ENCODE measurements at regions not wholly inside any gene's neighbourhood (a gene's known extent, or its start where the extent isn't known, plus 50 kb on each side); places are given as distances from the start of the nearest gene placed in this dataset.

DNA sequence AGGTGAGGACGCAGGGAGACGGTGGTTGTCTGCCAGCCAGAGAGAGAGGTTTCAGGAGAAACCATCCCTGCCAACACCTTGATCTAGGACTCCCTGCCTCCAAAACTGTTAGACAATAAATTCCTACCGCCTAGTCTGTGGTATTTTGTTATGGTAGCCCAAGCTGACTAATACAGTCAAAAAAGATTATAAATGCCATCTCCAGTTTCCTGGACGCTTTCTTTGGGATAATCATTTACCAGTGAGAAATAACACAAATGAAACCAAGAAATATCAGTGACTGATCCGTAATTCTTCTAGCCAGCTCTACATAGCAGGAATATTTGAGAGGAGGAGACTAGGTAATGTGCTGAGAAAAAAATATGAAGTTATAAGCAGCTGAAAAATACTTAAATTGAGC lies 707.8 kb upstream of the LMCD1 start:
- Histone ChIP-seq H3K9me3 (ENCODE audit: control insufficient read depth, low read depth, low read length) (no peaks in the 10 kb centered on the region), H3K4me3 (ENCODE audit: low read length) (no peak overlapping the region), H3K27ac (ENCODE audit: low read length) (no peak overlapping the region), H3K4me1 (ENCODE audit: control insufficient read depth, insufficient read depth, low read length) (no peaks in the 10 kb centered on the region), H3K36me3 (ENCODE audit: control insufficient read depth, insufficient read depth, low read length) (no peaks in the 10 kb centered on the region), H3K27me3 (ENCODE audit: control insufficient read depth, insufficient read depth, low read length) (no peaks in the 10 kb centered on the region)
- DNase-seq, result no peak
- 43% methylated on average over 1 of the region's 5 CpGs for WGBS (ENCODE audit: insufficient coverage, low lambda C conversion rate)

DNA sequence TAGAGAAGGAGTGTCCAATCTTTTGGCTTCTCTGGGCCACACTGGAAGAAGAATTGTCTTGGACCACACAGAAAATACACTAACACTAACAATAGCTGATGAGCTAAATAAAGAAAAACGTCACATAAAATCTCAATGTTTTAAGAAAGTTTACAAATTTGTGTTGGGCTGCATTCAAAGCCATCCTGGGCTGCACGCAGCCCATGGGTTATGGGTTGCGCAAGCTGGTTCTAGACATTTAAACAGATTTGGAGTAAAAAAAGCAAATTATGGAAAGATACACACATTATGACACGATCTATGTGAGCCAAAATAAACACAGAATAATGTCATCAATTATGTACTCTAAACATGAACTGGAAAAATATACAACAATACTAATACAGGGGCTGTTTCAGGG lies 703.3 kb upstream of the LMCD1 start:
- Histone ChIP-seq H3K9me3 (ENCODE audit: control insufficient read depth, low read depth, low read length) (no peaks in the 10 kb centered on the region), H3K4me3 (ENCODE audit: low read length) (no peak overlapping the region), H3K36me3 (ENCODE audit: control insufficient read depth, insufficient read depth, low read length) (no peaks in the 10 kb centered on the region), H3K4me1 (ENCODE audit: control insufficient read depth, insufficient read depth, low read length) (no peaks in the 10 kb centered on the region), H3K27me3 (ENCODE audit: control insufficient read depth, insufficient read depth, low read length) (no peaks in the 10 kb centered on the region), H3K27ac (ENCODE audit: low read length) (no peak overlapping the region)
- no peak for DNase-seq
- WGBS (ENCODE audit: insufficient coverage, low lambda C conversion rate), result 58% methylated on average over 2 of the region's 4 CpGs

- DNase-seq, result no peak
- H3K4me1 ChIP-seq (ENCODE audit: control insufficient read depth, insufficient read depth, low read length), result no peaks in the 10 kb centered on the region
- no peak overlapping the region for H3K4me3 ChIP-seq (ENCODE audit: low read length)
- no peaks in the 10 kb centered on the region for H3K36me3 ChIP-seq (ENCODE audit: control insufficient read depth, insufficient read depth, low read length)
- no peaks in the 10 kb centered on the region for H3K9me3 ChIP-seq (ENCODE audit: control insufficient read depth, low read depth, low read length)
- H3K27ac ChIP-seq (ENCODE audit: low read length), result no peak overlapping the region
- H3K27me3 ChIP-seq (ENCODE audit: control insufficient read depth, insufficient read depth, low read length), result no peaks in the 10 kb centered on the region
- 92% methylated on average over 2 of the region's 4 CpGs for WGBS (ENCODE audit: insufficient coverage, low lambda C conversion rate)
Observed at GRCh38 chr3:7800006-7800780, 701.4 kb upstream of the LMCD1 start.

- Histone ChIP-seq H3K4me1 (ENCODE audit: control insufficient read depth, insufficient read depth, low read length) (no peaks in the 10 kb centered on the region), H3K9me3 (ENCODE audit: control insufficient read depth, low read depth, low read length) (no peaks in the 10 kb centered on the region), H3K36me3 (ENCODE audit: control insufficient read depth, insufficient read depth, low read length) (no peaks in the 10 kb centered on the region), H3K27me3 (ENCODE audit: control insufficient read depth, insufficient read depth, low read length) (no peaks in the 10 kb centered on the region), H3K4me3 (ENCODE audit: low read length) (no peak overlapping the region), H3K27ac (ENCODE audit: low read length) (no peak overlapping the region)
- WGBS (ENCODE audit: insufficient coverage, low lambda C conversion rate), result no CpG with 5 or more reads among the region's 3 CpGs
- no peak for DNase-seq
Observed at GRCh38 chr3:7812490-7812889, 689.1 kb upstream of the LMCD1 start.

DNA sequence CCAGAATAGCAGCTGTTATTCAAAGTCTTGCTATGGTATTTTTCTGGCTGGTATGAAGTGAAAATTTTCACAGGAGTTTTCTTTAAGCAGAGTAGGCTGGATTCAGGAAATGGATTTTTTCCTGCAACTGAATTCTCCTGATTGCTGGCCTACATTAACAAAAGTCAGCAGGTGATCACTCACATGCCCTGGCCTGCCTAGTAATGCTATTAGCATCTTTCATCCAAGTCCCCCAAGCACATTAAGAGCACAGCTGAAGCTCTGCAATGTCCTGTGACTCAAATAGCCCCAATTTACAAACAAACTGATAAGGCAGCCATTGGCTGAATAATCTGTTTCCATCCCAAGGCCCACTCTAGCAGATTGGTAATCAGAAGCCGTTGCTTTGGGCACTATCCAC lies 688.3 kb upstream of the LMCD1 start:
- no peaks in the 10 kb centered on the region for H3K9me3 ChIP-seq (ENCODE audit: control insufficient read depth, low read depth, low read length)
- H3K27ac ChIP-seq (ENCODE audit: low read length), result no peak overlapping the region
- H3K4me1 ChIP-seq (ENCODE audit: control insufficient read depth, insufficient read depth, low read length), result no peaks in the 10 kb centered on the region
- WGBS (ENCODE audit: insufficient coverage, low lambda C conversion rate), result no CpG with 5 or more reads among the region's 1 CpG
- DNase-seq, result no peak
- H3K4me3 ChIP-seq (ENCODE audit: low read length), result no peak overlapping the region
- H3K27me3 ChIP-seq (ENCODE audit: control insufficient read depth, insufficient read depth, low read length), result no peaks in the 10 kb centered on the region
- H3K36me3 ChIP-seq (ENCODE audit: control insufficient read depth, insufficient read depth, low read length), result no peaks in the 10 kb centered on the region

GRCh38 chr3:7817239-7817638 lies 684.4 kb upstream of the LMCD1 start:
- Histone ChIP-seq H3K4me3 (ENCODE audit: low read length) (no peak overlapping the region), H3K27me3 (ENCODE audit: control insufficient read depth, insufficient read depth, low read length) (no peaks in the 10 kb centered on the region), H3K27ac (ENCODE audit: low read length) (no peak overlapping the region), H3K4me1 (ENCODE audit: control insufficient read depth, insufficient read depth, low read length) (no peaks in the 10 kb centered on the region), H3K36me3 (ENCODE audit: control insufficient read depth, insufficient read depth, low read length) (no peaks in the 10 kb centered on the region), H3K9me3 (ENCODE audit: control insufficient read depth, low read depth, low read length) (peaks cover 4% of the 10 kb centered on the region)
- no CpG with 5 or more reads among the region's 3 CpGs for whole genome bisulfite sequencing (ENCODE audit: insufficient coverage, low lambda C conversion rate)
- DNase-seq, result no peak

- Histone ChIP-seq H3K4me1 (ENCODE audit: control insufficient read depth, insufficient read depth, low read length) (no peaks in the 10 kb centered on the region), H3K36me3 (ENCODE audit: control insufficient read depth, insufficient read depth, low read length) (no peaks in the 10 kb centered on the region), H3K27me3 (ENCODE audit: control insufficient read depth, insufficient read depth, low read length) (no peaks in the 10 kb centered on the region), H3K4me3 (ENCODE audit: low read length) (no peak overlapping the region), H3K9me3 (ENCODE audit: control insufficient read depth, low read depth, low read length) (peaks cover 19% of the 10 kb centered on the region), H3K27ac (ENCODE audit: low read length) (no peak overlapping the region)
- no peak for DNase-seq
- WGBS (ENCODE audit: insufficient coverage, low lambda C conversion rate), result 100% methylated on average over 1 of the region's 2 CpGs
Observed at GRCh38 chr3:7820969-7821368, 680.7 kb upstream of the LMCD1 start.

GRCh38 chr3:7821858-7822257 lies 679.8 kb upstream of the LMCD1 start:
- no peak for DNase-seq
- Histone ChIP-seq H3K4me3 (ENCODE audit: low read length) (no peak overlapping the region), H3K27ac (ENCODE audit: low read length) (no peak overlapping the region), H3K36me3 (ENCODE audit: control insufficient read depth, insufficient read depth, low read length) (no peaks in the 10 kb centered on the region), H3K27me3 (ENCODE audit: control insufficient read depth, insufficient read depth, low read length) (no peaks in the 10 kb centered on the region), H3K9me3 (ENCODE audit: control insufficient read depth, low read depth, low read length) (peaks cover 19% of the 10 kb centered on the region), H3K4me1 (ENCODE audit: control insufficient read depth, insufficient read depth, low read length) (no peaks in the 10 kb centered on the region)
- WGBS (ENCODE audit: insufficient coverage, low lambda C conversion rate), result 93% methylated on average over 1 of the region's 1 CpG

GRCh38 chr3:7841451-7841850 lies 660.2 kb upstream of the LMCD1 start:
- Histone ChIP-seq H3K27ac (ENCODE audit: low read length) (no peak overlapping the region), H3K9me3 (ENCODE audit: control insufficient read depth, low read depth, low read length) (no peaks in the 10 kb centered on the region), H3K36me3 (ENCODE audit: control insufficient read depth, insufficient read depth, low read length) (no peaks in the 10 kb centered on the region), H3K4me1 (ENCODE audit: control insufficient read depth, insufficient read depth, low read length) (no peaks in the 10 kb centered on the region), H3K4me3 (ENCODE audit: low read length) (no peak overlapping the region), H3K27me3 (ENCODE audit: control insufficient read depth, insufficient read depth, low read length) (no peaks in the 10 kb centered on the region)
- WGBS (ENCODE audit: insufficient coverage, low lambda C conversion rate), result no CpG with 5 or more reads among the region's 1 CpG
- peak in 1 of 2 donors; percentile 4 for DNase-seq

DNA sequence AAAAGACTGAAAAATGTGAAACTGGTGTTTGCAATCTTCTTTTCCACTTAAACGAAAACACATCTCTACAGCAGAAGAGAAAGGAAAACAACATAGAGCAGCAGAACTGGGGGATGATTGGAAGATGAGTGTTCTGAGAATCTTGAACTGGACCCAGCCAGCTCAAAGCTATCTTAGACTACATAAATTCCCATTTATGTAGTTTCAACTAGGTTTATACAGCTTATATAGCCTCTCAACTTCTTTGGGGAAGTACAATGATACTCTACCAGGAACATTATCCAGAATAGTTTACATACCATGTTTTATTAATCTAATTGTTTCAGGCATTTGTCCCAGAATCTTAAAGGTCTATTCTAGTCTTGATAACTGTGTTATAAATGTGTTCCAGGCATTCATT lies 658.2 kb upstream of the LMCD1 start:
- no peaks in the 10 kb centered on the region for H3K4me1 ChIP-seq (ENCODE audit: control insufficient read depth, insufficient read depth, low read length)
- WGBS (ENCODE audit: insufficient coverage, low lambda C conversion rate), result 63% methylated on average over 1 of the region's 1 CpG

GRCh38 chr3:7847021-7847420 lies 654.6 kb upstream of the LMCD1 start:
- no peaks in the 10 kb centered on the region for H3K36me3 ChIP-seq (ENCODE audit: control insufficient read depth, insufficient read depth, low read length)
- H3K27ac ChIP-seq (ENCODE audit: low read length), result no peak overlapping the region
- H3K9me3 ChIP-seq (ENCODE audit: control insufficient read depth, low read depth, low read length), result no peaks in the 10 kb centered on the region
- no peaks in the 10 kb centered on the region for H3K27me3 ChIP-seq (ENCODE audit: control insufficient read depth, insufficient read depth, low read length)
- no peak overlapping the region for H3K4me3 ChIP-seq (ENCODE audit: low read length)
- WGBS (ENCODE audit: insufficient coverage, low lambda C conversion rate), result no CpG with 5 or more reads among the region's 2 CpGs
- H3K4me1 ChIP-seq (ENCODE audit: control insufficient read depth, insufficient read depth, low read length), result no peaks in the 10 kb centered on the region
- DNase-seq, result no peak

More for the DNA sequence above, 658.2 kb upstream of the LMCD1 start:
- DNase-seq, result no peak
- no peaks in the 10 kb centered on the region for H3K9me3 ChIP-seq (ENCODE audit: control insufficient read depth, low read depth, low read length)
- H3K27me3 ChIP-seq (ENCODE audit: control insufficient read depth, insufficient read depth, low read length), result no peaks in the 10 kb centered on the region
- no peak overlapping the region for H3K4me3 ChIP-seq (ENCODE audit: low read length)
- no peaks in the 10 kb centered on the region for H3K36me3 ChIP-seq (ENCODE audit: control insufficient read depth, insufficient read depth, low read length)
- H3K27ac ChIP-seq (ENCODE audit: low read length), result no peak overlapping the region

Data from large intestine (tissue), 3 donors.